SIG-M5 treated with dmso at 0.1 percent for 504 hours (cell line): ENCODE measurements at regions not wholly inside any gene's neighbourhood (a gene's known extent, or its start where the extent isn't known, plus 50 kb on each side); places are given as distances from the start of the nearest gene placed in this dataset.
A peak's percentile ranks its signal among the peaks of the same experiment; 100 is the strongest.
"Not testable (repeated sequence)": the region's sequence is repeated elsewhere in the genome, so short reads cannot be mapped to it uniquely, and the experiment has no call there.

Experiments
- DNase-seq: peaks from one replicate; lab custom pipeline; 2025; ENCODE audit not compliant: unreplicated experiment; lab: John Stamatoyannopoulos, UW

DNA sequence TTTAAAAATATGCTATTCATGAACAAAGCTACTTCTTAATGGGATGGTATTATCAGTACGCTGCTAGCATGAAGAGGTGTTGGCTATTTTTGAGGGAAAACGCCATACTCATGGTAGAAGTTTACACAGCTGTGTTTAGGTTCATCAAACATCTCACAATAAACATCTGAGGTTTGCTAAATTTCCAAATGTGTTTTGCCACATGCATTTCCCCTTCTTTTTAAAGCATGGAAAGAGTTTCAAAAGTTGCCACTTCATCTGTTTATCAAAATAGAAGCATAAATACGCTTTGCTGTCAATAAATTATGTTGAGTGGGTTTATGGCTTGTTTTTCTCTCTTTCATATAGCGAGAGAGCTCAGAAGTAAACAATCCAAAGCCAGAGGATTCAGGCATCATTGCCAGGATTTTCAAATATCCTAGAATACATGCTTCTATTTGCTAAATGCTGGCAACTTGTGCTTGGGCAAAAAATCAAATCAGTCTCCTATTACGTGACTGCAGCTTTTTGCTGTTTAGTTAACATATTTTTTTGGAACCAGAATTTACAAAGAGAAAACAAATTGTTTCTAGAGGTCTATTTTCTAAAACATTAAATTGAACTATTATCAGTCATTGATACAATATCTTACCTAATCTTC is 1919.9 kb upstream of the LRRTM1 start:
- DNase-seq: no peak

GRCh38 chr2:82215212-82215611 is 1910.7 kb upstream of the LRRTM1 start:
- DNase-seq: no peak

DNA sequence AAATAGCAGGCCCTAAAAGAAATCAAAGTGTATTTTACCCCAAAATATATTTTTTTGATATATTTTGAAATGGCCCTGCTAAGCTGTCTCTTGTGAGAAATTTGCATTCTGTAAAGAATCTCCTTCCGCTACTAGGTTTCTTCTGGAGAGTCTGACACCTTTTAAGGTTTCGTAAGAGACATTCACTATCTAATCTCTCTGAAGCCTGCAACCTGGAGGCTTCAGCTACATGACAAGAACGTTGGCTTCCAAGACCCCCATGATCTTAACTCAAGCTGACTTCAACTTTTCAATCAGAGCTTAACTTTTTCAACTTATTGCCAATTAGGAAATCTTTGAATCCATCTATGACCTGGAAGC is 1894.9 kb upstream of the LRRTM1 start:
- no peak for DNase-seq

GRCh38 chr2:82198809-82199492 is 1894.4 kb upstream of the LRRTM1 start:
- DNase-seq: no peak

DNA sequence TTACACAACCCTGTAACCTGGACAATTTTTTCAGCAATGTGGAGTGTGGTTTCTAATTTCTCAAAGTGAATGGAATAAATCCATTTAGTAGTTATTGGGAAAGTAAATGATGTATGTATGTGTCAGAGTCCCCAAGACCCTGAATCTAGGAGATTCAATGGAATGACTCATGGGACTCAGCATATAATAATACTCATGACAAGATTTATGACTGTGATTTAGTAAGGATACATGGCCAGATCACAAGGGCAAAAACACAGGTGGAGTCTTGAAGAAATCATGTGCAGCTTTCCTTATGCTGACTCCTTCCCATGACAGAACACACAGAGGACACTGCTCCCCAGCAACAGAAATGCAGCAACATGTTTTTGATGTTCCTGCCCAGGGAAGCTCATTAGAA is 1877.7 kb upstream of the LRRTM1 start:
- no peak for DNase-seq

- DNase-seq: not testable (repeated sequence)
Observed at GRCh38 chr2:82175210-82175609, 1870.7 kb upstream of the LRRTM1 start.

DNA sequence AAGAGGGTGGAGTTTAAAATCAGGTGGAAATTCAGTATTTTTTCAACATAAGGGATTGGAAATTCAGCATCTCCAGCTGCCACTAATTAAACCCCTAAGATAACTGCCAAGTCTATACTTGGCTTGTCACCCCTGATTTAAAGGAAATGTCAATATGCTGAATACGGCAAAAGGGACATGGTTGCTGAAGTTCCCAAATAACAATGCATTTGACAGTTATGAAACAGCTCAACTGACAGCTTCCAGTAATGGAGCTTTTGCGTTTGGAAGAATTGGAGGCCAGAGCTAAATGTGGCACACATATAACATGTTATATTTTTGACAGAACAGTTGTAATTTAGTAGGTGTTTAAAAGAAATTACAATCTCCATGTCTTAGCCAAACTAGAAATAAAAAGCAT is 1867.9 kb upstream of the LRRTM1 start:
- DNase-seq: no peak

DNA sequence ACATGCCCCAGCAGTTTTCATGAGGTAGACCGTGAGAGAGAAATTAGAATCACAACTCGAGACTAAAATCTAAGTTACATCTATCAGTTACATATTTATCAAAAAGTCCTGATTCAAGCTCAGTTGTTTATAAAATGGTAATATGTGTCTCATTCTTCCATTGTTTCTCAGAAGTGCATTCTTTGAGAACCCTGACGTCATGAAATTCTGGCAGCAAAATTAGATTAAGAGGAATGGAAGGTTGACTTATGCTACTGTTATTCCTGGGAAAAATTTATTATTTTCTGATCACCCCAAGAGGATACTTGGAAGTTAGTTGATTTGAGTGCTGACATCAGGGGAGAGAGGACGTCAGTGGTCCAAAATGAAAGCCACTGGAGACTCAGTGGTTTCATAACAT is 1864.8 kb upstream of the LRRTM1 start:
- DNase-seq: no peak

DNA sequence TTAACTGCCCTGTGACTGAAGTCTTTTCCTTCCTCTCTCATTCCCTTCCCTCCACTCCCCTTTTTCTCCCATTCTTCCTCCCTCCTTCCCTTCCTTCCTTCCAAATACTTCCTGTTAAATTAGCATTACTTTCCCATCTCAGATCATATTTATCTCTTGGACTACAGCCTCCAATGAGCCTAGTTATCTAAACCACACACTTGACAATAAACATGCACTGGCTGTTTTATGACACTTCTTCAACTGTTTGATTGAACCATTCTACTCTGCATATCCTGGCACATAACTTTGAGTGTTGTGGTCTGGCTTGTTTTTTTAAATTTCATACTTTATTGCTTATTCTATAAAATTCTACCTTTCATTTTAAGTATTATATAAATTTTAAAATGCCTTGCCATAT is 1860.8 kb upstream of the LRRTM1 start:
- no peak for DNase-seq

GRCh38 chr2:82158150-82158549 is 1853.6 kb upstream of the LRRTM1 start:
- no peak for DNase-seq

DNA sequence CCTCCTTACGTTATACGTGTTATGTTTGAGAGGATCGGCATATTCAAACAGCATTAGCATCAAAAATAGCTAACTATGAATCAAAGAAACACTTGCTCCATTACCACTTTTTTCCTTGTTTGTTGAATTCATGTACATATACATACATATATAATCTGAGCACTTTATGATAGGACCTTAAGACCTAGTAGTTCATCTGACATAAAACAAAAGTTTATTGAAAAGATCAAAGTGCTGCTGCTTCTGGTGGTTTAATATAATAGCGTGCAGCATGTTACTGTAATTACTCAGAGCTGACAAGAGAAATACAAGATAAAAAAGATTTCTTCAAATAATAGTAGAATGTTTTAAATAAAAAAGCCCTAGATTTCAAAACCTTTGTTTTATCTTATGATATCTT is 1850.9 kb upstream of the LRRTM1 start:
- no peak for DNase-seq

- no peak for DNase-seq
Observed at GRCh38 chr2:82143343-82143742, 1838.8 kb upstream of the LRRTM1 start.

DNA sequence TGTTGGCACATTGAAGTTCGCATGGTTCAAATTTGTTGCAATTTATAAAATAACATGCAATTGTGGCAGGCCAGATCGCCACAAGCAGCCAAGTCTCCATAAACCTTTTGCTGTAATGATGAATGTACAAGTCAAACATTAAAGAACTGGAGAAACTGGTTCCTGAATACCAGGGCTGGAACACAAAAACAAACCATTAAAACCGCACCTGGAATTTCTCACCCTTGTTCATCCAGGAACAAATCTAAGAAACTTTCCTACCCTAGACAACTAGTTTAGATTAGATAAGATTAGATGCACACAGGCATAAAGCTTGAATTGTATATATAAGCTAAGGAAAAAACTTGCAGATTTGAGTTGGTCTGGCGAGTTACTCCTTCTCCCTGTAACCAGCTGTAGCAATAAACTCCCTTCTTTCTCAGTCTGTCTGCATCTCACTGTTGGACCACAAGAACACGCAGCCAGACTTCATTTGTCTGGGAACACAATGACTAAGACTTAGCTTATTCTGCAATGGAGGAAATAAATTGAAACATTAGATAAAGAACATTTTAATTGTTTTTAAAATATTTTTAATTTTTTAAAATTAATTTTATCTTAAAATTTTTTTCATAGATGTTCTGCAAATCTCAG is 1835.5 kb upstream of the LRRTM1 start:
- DNase-seq: peak; percentile 55

DNA sequence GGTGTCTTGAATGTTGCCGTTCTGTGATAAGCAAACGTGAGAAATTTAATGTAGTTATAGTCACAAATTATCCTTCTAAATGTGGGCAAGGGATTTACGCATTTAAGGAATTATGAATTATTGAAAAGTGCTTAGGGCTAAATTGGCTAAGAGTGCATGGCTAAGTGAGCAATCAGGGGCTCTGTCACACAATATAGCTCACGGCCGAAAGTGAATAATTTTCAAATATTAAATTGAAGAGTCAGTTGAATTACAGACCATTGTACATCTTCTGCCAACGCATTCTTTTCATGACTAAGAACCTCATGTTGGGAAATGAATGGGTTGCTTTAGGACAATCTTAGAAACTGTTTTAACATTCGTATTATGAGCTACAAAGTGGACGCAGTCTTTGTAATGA is 1832.9 kb upstream of the LRRTM1 start:
- DNase-seq: no peak

DNA sequence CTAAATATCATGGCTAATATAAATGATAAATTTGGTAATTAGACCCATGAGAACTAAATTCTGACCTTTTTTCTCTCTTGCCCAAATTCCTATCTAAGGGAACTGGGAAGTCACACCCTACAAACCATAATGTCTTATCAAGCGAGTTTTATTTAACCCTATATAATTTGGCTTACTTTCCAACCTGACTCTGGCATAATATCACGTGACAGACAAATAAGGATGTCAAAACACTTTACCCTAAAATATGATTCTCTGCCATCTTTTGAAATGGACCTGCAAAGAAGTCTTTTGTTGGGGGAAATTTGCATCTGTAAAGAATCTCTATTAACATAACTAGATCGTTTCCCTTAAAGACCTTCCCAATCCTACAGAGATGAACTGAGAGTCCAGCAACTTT is 1823.5 kb upstream of the LRRTM1 start:
- no peak for DNase-seq

- DNase-seq: no peak
Observed at GRCh38 chr2:82124629-82125028, 1820.1 kb upstream of the LRRTM1 start.

GRCh38 chr2:82120654-82121053 is 1816.1 kb upstream of the LRRTM1 start:
- DNase-seq: no peak

DNA sequence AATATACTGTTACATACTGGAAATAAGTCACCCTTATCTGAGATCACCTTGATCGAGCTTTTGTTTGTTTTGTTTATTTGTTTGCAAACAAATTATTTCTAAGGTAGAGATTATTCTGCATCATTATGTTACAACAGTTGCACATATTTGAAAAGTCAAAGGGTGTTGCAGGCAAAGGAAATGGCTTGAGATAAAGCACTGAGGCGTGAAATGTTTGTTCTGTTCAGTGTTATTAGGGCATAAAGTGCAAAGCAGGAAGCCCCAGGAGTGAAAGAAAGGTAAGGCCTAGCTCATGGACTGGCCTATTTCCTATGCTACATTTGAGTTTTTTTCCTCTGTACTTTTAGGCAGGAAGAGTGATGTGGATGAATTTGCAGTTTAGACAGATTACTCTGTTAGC is 1815.6 kb upstream of the LRRTM1 start:
- DNase-seq: no peak

- no peak for DNase-seq
Observed at GRCh38 chr2:82109418-82109817, 1804.9 kb upstream of the LRRTM1 start.

DNA sequence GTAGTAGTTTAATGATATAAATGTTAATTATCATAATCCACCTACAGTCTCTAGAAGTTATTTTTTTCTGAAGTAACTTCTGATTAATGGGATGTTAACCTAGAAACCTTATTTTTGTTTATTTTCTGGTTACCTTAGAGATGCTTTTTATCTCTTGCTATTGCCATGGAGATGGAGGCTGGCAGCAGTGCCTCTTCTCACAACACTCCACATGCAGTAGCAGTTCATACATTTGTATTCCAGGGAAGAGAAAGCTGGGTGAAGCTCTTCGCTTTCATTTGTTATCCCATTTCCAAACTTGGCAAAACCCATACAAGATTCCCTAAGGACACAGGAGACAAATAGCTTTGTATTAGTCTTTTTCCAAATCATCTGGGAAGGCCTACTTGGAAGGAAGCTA is 1794.1 kb upstream of the LRRTM1 start:
- no peak for DNase-seq

DNA sequence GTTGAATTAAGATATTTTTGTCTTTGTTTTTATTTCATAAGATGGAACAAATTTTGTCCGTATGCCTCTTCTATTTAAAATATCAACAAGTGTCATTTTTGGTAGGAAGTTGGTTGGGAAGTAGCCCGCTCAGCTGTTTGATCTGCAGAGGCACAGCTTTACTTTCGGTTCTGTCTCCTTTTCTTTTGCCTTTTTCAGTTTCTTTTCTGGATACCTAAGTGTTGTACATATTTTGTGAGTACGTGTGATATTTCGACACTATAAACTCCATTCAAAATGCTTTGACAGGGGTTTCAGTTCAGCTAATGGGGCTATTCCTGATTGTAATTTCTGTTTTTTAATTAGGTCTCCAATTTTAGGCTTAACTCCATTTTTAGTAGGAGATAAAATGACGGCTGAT is 1785.0 kb upstream of the LRRTM1 start:
- DNase-seq: no peak

DNA sequence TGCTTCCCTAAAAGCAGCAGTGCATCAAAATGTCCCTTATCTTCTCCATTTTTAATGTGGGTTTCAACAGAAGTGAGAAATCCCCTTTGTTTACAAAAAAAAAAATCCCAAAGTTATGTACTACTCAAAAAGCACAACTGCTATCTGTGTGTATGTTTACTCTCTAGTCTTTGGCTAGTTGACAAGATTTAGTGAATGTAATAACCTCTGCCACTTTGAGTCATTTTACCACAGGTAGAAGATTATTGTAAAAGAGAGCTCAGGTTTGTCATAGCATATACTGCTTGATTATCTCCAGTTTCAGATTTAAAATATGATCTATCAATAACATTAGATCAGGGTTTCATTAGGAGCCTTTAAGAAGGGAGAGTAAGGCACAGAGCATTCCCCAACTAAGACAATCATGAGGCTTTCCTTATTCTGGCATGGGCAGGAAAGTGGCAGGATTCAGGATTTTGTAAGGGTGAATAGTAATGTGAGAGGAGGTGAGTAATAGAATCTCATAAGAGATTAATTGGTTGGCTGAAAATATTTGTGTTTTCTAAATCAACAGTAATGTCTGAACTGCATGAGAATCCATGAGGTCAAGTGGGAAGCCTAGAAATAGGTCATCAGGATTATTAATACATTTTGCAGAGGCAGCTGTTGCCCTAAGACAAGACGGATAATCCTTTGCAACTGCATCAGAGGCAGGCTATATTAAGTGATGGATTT is 1780.3 kb upstream of the LRRTM1 start:
- no peak for DNase-seq
